ENCODE measurements at regions not wholly inside any gene's neighbourhood (a gene's known extent, or its start where the extent isn't known, plus 50 kb on each side); places are given as distances from the start of the nearest gene placed in this dataset.
"Not testable (repeated sequence)": the region's sequence is repeated elsewhere in the genome, so short reads cannot be mapped to it uniquely, and the experiment has no call there.

- TF ChIP-seq CTCF (conservative IDR thresholded peaks at IDR 0.05); ZFX (IDR thresholded peaks at IDR 0.05): not testable (repeated sequence)
Measured at GRCh38 chr7:73215232-73215631, 93.4 kb downstream of the NSUN5 start.

Data from C4-2B (cell line).